GM19372 (cell line): ENCODE measurements at regions not wholly inside any gene's neighbourhood (a gene's known extent, or its start where the extent isn't known, plus 50 kb on each side); places are given as distances from the start of the nearest gene placed in this dataset.

Experiments used
- ATAC-seq: cut with Tn5 transposase; IDR thresholded peaks from one replicate; pipeline ENCODE4 v1.9.1; 2021; ENCODE audit warnings: mild to moderate bottlenecking, low read depth, moderate library complexity; ENCODE audit not compliant: unreplicated experiment

- ATAC-seq, result no peak
Observed at GRCh38 chr22:49073873-49074417, 753.7 kb downstream of the BRD1 start.

- ATAC-seq, result no peak
Observed at GRCh38 chr22:49072996-49073645, 754.6 kb downstream of the BRD1 start.

- no peak for ATAC-seq
Observed at GRCh38 chr22:49070501-49070900, 757.2 kb downstream of the BRD1 start.

GRCh38 chr22:49068861-49069500, 758.7 kb downstream of the BRD1 start:
- ATAC-seq, result no peak

GRCh38 chr22:49067504-49067903, 760.2 kb downstream of the BRD1 start:
- no peak for ATAC-seq

- ATAC-seq, result no peak
Observed at GRCh38 chr22:49066619-49067018, 761.1 kb downstream of the BRD1 start.

- no peak for ATAC-seq
Observed at GRCh38 chr22:49064836-49065235, 762.8 kb downstream of the BRD1 start.

GRCh38 chr22:49063545-49063890, 764.2 kb downstream of the BRD1 start:
- no peak for ATAC-seq

- ATAC-seq, result no peak
Observed at GRCh38 chr22:49062802-49063544, 764.7 kb downstream of the BRD1 start.

- ATAC-seq, result no peak
Observed at GRCh38 chr22:49062155-49062801, 765.4 kb downstream of the BRD1 start.

- ATAC-seq, result no peak
Observed at GRCh38 chr22:49057910-49058309, 769.8 kb downstream of the BRD1 start.

GRCh38 chr22:49056301-49056700, 771.4 kb downstream of the BRD1 start:
- no peak for ATAC-seq

- ATAC-seq, result no peak
Observed at GRCh38 chr22:49055406-49055805, 772.3 kb downstream of the BRD1 start.

- no peak for ATAC-seq
Observed at GRCh38 chr22:49053578-49053977, 774.1 kb downstream of the BRD1 start.

- ATAC-seq, result no peak
Observed at GRCh38 chr22:49052560-49052959, 775.1 kb downstream of the BRD1 start.

- no peak for ATAC-seq
Observed at GRCh38 chr22:49052023-49052538, 775.6 kb downstream of the BRD1 start.

- ATAC-seq, result no peak
Observed at GRCh38 chr22:49051491-49052022, 776.1 kb downstream of the BRD1 start.

GRCh38 chr22:49049691-49050090, 778.0 kb downstream of the BRD1 start:
- ATAC-seq, result no peak

GRCh38 chr22:49048591-49048990, 779.1 kb downstream of the BRD1 start:
- ATAC-seq, result no peak

GRCh38 chr22:49047447-49047846, 780.2 kb downstream of the BRD1 start:
- ATAC-seq, result no peak
